ENCODE measurements at regions not wholly inside any gene's neighbourhood (a gene's known extent, or its start where the extent isn't known, plus 50 kb on each side); places are given as distances from the start of the nearest gene placed in this dataset.

DNA sequence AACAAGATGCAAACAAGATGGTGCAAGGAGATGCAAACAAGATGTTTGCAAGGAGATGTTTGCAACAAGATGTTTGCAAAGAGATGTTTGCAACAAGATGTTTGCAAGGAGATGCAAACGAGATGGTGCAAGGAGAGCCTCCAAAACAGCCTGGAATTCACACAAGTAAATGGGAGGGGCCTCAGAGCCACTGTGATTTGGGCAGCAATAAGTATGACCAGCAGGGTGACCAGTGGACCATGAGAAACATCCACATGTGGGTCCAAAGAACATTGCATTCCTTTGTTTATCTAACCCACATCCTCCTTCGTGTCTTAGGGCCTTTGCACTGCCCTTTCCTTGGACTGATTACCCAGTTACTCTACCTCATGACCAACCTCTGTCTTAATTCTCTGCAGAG is 162.9 kb downstream of the PLPP3 start:
- no peak for DNase-seq

- DNase-seq = no peak
These were observed 163.6 kb downstream of the PLPP3 start for GRCh38 chr1:56415720-56416119.

- DNase-seq = no peak
These were observed 164.1 kb downstream of the PLPP3 start for GRCh38 chr1:56415258-56415657.

DNA sequence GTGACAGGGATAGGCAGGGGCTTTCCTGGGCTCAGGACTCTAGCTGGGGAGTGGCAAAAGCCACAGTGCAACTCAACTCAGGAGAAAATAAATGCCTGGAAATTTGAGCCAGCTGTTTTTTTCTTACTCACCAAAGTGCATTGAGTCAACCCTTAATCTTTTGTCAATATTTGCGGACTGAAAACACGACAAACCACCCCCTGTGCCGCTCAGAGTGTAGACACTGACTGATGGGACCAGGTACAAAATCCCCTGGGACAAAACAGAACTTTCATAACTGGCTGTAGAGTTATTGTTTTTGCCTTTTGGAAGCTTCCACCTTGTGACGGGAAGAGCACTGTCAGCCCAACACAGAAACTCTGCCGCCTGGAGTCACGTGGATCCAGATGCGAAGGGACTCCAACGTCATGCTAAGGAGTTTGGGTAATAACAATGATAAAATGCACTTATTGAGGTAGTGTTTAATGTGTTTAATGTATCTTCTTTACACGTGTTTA is 164.6 kb downstream of the PLPP3 start:
- no peak for DNase-seq

DNA sequence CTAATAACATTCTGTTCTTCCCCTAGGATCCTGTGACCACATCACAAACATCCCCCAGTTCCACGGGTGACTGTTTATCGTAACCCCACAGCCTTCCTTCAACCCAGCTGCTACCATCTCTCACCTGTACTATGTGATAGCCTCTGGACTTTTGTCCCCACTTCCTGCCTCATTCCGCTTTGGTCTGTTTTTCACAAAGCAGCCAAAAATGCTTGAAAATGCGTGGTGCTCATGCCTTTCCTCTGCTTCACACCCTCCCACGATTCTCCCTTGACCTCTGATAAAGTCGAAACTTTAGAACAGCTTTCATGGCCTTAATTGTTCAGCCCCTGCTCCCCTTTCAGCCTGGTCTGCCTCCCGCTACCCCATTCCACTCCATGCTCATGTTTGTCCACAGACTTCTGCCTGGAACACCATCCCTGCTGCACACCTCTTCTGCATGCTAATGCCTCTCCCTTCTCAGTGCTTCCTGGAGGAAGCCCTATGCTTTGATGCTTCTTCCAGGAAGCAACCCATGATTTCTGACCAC is 165.6 kb downstream of the PLPP3 start:
- DNase-seq = no peak

DNA sequence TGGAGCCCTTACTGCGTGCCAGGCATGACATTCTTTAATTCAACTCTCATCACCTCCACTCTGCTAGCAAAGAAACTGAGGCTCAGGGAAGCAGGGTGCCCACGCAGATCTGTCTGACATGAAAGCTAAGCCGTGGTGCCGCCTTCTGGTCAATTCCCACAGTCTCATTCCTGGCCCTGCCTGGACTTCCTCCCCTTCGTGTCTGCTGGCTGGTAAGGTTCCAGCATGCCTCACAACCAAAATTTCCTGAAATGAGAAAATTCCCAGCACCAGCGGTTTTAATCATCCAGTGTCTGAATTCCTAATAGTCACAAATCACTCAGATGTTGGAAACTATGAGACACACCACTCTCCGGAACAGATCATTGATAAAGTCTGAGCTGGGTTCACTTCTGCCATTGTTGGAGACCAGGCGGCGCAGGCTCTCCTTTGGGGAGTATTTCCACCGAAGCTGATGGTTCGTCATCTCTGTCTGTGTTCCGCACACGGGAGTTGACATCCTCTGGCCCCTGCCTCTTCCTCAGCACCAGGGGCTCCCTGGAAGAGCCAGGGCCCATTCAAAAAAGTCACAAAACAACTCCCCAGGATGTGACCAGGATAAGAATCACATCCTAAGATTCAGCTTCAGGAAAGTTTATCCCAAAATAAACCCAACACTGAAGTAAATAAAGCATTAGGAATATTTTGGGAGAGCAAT is 167.7 kb downstream of the PLPP3 start:
- DNase-seq = no peak

GRCh38 chr1:56411021-56411420 is 168.3 kb downstream of the PLPP3 start:
- no peak for DNase-seq

DNA sequence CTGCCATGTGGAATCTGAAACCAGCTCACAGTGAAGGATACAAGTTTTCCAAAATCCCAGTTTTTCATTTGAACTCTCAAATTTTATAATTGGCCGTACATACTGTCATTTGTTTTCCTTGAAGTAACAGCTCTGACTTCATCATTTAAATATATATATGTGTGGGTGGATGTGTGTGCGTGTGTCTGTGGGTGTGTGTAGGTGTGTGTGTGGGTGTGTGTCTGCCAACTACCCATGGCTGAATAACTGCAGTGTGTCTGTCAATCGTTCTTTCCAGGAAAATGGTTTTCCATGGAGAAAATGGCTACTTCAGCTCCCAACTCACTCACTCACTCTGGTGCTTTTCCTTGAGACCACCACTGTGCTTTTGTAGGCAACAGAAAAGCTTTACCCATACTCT is 169.0 kb downstream of the PLPP3 start:
- DNase-seq = no peak

DNA sequence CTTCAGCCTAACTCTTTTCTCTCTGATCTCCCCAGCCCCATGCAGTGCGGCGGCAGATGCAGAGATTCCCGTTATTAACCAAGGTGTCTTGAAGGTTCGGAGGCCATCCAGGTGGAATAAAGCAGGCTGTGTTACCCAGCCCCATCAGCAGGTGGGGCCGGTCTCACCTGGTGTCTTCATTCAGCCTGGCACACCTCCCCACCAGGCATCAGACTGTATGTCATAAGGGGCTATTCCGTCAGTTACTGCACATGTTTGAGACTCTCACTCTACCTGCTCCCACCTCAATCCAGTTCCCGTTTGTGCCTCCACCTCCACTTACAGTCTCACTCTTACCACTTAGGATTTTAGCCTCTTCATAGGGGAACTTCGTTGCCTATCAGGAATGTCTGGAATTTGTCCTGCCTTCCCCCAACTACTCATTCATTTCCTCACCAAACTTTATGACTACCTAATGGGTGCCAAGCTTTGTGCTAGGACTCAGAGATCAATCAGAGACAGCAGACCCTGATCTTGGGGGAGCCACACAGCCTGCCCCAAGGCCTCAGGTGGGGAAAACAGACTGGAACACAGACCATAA is 170.2 kb downstream of the PLPP3 start:
- no peak for DNase-seq

DNA sequence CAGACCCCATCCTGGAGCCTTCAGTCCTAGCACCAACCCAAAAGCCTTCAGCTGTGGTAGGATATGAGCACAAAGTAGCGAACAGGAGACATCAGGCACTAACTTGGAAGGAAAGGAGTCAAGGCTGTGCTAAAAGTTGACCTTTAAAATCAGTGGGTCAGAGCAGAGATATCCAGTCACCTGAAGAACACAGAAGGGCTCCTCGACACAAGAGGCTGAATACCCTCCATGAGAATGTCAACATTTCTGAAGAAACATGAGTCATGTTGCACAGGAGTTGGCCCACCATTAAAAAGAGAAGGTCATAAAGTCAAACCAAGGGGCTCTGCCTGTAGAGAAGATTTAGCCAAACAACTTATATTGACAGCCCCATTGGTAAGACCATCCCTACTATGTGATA is 172.5 kb downstream of the PLPP3 start:
- DNase-seq = no peak

GRCh38 chr1:56404561-56405030 is 174.8 kb downstream of the PLPP3 start:
- no peak for DNase-seq

- DNase-seq = no peak
These were observed 175.3 kb downstream of the PLPP3 start for GRCh38 chr1:56404066-56404465.

DNA sequence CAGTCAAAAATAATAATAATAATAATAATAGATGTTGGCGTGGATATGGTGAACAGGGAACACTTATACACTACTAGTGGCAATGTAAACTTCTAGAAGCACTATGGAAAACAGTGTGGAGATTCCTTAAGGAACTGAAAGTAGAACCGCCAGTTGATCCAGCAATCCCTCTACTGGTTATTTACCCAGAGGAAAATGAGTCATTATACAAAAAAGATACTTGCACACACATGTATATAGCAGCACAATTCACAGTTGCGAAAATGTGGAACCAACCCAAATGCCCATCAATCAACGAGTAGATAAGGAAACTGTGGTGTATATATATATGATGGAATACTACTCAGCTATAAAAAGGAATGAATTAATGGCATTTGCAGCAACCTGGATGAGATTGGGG is 176.0 kb downstream of the PLPP3 start:
- no peak for DNase-seq

DNA sequence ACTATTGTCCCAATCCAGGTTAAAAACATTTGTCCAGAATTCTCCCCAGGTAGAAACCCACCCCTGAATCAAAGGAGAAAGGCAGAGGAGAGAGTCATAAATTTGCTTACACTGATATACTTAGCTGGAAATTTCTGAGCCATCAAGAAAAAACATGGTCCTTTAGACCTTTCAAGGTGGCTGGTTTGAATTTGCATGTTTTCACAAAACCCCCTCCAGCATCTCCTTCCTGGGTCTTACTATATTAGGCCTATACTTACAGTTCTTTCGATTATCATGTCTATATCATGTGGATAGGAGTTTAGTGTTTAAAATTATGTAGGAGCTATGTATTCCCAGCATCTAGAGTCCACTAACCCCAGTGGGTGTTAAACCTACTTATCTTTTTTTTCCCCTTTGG is 178.2 kb downstream of the PLPP3 start:
- no peak for DNase-seq

DNA sequence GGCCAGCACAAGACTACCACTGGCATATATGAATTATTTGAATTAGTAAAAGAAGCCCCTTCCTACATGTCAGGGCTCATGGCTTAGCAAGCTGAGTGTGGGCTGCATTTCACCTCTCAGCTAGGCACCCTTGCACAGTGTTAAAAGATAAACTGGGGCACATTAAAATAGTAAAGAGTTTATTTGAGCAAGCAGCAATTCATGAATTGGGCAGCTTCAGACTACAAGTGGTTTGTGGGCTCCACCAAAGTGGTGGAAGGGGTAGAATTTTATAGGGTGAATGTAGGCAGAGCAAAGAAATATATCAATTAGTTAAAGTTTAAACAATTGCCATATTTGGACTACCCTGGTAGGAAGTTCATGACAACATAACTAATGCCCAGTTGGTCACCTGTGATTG is 178.8 kb downstream of the PLPP3 start:
- DNase-seq = no peak

DNA sequence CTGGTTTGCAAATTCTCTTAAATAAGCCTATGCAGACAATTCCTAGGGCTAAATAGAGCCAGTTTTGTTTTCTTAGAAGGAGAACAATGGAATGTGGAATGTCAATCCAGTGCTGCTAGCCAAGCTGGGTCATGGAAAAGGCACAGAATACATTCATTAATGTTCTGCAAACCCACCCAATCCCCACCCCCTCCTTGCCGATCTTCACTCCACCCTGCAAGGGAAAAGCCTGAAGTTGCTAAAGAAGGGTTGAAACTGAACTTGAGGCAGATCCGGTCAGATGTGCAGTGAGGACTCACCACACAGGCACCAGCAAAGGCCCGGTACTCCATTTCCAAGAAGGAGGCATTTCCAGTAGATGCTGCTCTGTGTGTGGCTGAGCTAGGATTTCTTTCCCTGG is 179.6 kb downstream of the PLPP3 start:
- no peak for DNase-seq

- no peak for DNase-seq
These were observed 180.0 kb downstream of the PLPP3 start for GRCh38 chr1:56399326-56399725.

GRCh38 chr1:56397811-56398231 is 181.5 kb downstream of the PLPP3 start:
- no peak for DNase-seq

GRCh38 chr1:56397409-56397808 is 182.0 kb downstream of the PLPP3 start:
- DNase-seq = no peak

- DNase-seq = no peak
These were observed 182.8 kb downstream of the PLPP3 start for GRCh38 chr1:56396581-56396980.

- no peak for DNase-seq
These were observed 183.6 kb downstream of the PLPP3 start for GRCh38 chr1:56395776-56396175.

DNA sequence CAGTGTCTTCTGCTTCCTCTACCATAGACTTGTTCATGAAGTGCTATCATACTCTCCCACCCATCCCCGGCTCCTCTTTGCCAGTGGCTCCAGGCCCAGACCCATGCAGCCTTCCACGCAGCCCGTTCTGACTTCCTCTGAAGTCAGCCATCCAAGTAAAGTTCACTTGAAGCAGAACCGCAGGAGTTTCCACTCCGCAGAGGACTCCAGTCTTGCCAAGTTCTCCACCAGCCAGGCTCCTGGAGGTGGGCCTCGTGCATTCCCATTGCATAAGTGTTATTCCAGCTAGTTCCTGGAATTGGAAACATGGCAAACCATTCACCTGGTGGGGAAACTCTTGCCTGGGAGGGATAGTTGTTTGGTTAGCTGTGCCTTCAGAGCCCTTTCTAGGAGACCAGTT is 185.1 kb downstream of the PLPP3 start:
- no peak for DNase-seq

DNA sequence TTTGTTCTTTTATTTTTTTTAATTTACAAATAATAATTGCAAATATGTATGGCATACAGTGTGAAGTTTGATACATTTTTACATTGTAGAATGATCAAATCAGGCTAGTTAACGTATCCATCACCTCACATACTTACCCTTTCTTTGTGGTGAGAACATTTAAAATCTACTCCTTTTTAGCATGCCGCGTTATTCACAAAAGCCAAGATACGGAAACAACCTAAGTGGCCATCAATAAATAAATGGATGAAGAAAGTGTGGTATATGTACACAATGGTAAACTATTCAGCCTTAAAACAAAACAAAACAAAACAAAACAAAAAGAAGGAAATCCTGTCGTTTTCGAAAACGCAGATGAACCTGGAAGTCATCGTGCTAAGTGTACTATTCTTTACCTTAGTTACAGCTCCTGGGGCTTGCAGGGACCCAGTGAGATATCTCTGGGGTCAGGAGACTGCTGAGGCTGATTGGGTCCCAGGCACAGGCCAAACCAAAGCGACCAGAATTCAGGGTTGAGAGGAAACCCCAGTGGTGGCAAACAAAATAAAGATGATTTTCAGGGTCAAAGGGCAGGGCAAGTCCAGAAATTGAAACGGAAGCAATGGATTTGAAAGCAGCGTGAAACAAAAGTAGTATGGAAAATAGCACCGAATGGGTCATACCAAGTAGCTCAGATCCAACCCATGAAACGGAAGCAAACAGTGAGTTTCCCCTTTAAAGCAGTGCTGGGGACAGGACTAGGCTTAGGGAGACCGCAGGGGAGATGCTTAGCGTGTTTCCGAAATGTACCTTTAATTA is 188.2 kb downstream of the PLPP3 start:
- no peak for DNase-seq

Data from stimulated activated CD4-positive, alpha-beta T cell treated with anti-CD3 and anti-CD28 coated beads, Interleukin-2, amount 100 ng/mL, for 24 hours (primary cell).